Neural progenitor cell (in vitro differentiated cells): ENCODE measurements at regions not wholly inside any gene's neighbourhood (a gene's known extent, or its start where the extent isn't known, plus 50 kb on each side); places are given as distances from the start of the nearest gene placed in this dataset.

Experiments
- EZH2 ChIP-seq: fragments of 200-600 bp; sonication (generic); IDR thresholded peaks from 2 replicates; pipeline ENCODE4 v1.6.1; 2017; ENCODE audit warnings: antibody characterized with exemption, mild to moderate bottlenecking, moderate library complexity
- EZH2phosphoT487 ChIP-seq: fragments of 200-600 bp; sonication (generic); IDR thresholded peaks from 2 replicates; pipeline ENCODE4 v1.6.1; 2017; ENCODE audit warnings: antibody characterized with exemption
- TF ChIP-seq, protein P1 (sequence below): fragments of 200-600 bp; sonication (generic); IDR thresholded peaks from 2 replicates; pipeline ENCODE4 v1.5.1; 2017; ENCODE audit warnings: antibody characterized with exemption, mild to moderate bottlenecking

DNA sequence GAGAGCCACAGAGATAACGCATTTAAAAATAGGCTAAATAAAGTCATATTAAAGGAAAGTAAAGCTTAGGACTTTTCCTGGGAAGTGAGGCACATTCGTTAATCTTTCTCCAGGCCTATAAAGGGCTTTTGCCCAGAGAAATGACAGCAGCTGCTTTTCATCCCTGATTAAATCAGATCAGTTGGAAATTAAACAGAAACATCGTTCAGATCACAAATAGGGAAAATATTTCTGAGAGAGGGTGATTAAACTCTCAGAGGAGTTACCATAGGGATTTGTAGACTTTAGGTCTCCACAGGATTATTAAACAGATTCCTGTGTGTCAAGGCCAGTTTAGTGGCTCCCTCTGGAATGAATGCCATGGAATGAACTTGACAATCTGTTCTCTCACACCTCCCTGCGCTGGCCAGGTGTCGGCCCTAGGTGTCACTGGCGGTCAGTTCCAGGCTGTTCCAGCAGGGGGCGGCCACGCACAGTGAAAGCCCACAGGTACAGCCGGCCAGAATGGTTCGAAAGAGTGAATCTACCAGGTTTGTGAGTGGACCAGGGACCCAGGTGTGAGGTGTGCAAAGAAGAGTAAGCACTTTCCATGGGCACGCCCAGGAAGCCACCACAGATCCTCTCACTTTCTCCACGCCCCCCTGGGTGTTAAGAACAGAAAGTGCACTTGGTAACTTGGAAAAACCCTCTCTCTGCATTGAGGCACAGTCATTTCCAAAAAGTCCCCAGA lies 253.0 kb upstream of the RASGRP1 start:
- TF ChIP-seq, protein P1, sequence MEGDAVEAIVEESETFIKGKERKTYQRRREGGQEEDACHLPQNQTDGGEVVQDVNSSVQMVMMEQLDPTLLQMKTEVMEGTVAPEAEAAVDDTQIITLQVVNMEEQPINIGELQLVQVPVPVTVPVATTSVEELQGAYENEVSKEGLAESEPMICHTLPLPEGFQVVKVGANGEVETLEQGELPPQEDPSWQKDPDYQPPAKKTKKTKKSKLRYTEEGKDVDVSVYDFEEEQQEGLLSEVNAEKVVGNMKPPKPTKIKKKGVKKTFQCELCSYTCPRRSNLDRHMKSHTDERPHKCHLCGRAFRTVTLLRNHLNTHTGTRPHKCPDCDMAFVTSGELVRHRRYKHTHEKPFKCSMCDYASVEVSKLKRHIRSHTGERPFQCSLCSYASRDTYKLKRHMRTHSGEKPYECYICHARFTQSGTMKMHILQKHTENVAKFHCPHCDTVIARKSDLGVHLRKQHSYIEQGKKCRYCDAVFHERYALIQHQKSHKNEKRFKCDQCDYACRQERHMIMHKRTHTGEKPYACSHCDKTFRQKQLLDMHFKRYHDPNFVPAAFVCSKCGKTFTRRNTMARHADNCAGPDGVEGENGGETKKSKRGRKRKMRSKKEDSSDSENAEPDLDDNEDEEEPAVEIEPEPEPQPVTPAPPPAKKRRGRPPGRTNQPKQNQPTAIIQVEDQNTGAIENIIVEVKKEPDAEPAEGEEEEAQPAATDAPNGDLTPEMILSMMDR = peak; percentile 99
- no peak for TF ChIP-seq EZH2
- TF ChIP-seq EZH2phosphoT487 = no peak
